GM23338 (cell line): ENCODE measurements at regions not wholly inside any gene's neighbourhood (a gene's known extent, or its start where the extent isn't known, plus 50 kb on each side); places are given as distances from the start of the nearest gene placed in this dataset.

Source experiments
- ATAC-seq: fragments of 200-7000 bp; cut with Tn5 transposase; 3 replicates; pipeline ENCODE4 v1.9.1; 2020
- DNase-seq: peaks from one replicate; pipeline ENCODE4 v3.0.0-alpha.2; 2015; ENCODE audit warnings: low spot score
- H2AFZ ChIP-seq: fragments of 200-600 bp; sonication (generic); 2 replicates; pipeline ENCODE4 v1.8.0; 2016; ENCODE audit warnings: antibody characterized with exemption, mild to moderate bottlenecking, moderate library complexity
- H3F3A ChIP-seq: fragments of 200-600 bp; sonication (generic); replicated peaks from 2 replicates; pipeline ENCODE4 v1.8.0; 2017; ENCODE audit warnings: antibody characterized with exemption, mixed run types, low read depth
- H3K27ac ChIP-seq: fragments of 200-600 bp; sonication (generic); 2 replicates; pipeline ENCODE4 v1.6.1; 2016; ENCODE audit warnings: low read depth
- H3K27me3 ChIP-seq: fragments of 200-600 bp; sonication (generic); 2 replicates; pipeline ENCODE4 v1.8.0; 2016; ENCODE audit warnings: mild to moderate bottlenecking, mixed run types, moderate library complexity; ENCODE audit not compliant: insufficient read depth
- H3K36me3 ChIP-seq: fragments of 200-600 bp; sonication (generic); 2 replicates; pipeline ENCODE4 v1.8.0; 2016; ENCODE audit warnings: mild to moderate bottlenecking; ENCODE audit not compliant: insufficient read depth
- H3K4me1 ChIP-seq: fragments of 200-600 bp; sonication (generic); 2 replicates; pipeline ENCODE4 v1.8.0; 2016; ENCODE audit warnings: mild to moderate bottlenecking, moderate library complexity; ENCODE audit not compliant: insufficient read depth
- H3K4me2 ChIP-seq: fragments of 200-600 bp; sonication (generic); 2 replicates; pipeline ENCODE4 v1.7.1; 2017; ENCODE audit warnings: mixed run types
- H3K4me3 ChIP-seq: fragments of 200-600 bp; sonication (generic); 2 replicates; pipeline ENCODE4 v1.6.1; 2016; ENCODE audit warnings: mixed run types
- H3K79me2 ChIP-seq: fragments of 200-600 bp; sonication (generic); replicated peaks from 2 replicates; pipeline ENCODE4 v1.8.0; 2017; ENCODE audit warnings: mild to moderate bottlenecking; ENCODE audit not compliant: insufficient read depth
- H3K9me2 ChIP-seq: fragments of 200-600 bp; sonication (generic); 2 replicates; pipeline ENCODE4 v1.8.0; 2017; ENCODE audit not compliant: insufficient read depth
- H4K20me1 ChIP-seq: fragments of 200-600 bp; sonication (generic); replicated peaks from 2 replicates; pipeline ENCODE4 v1.8.0; 2017; ENCODE audit warnings: mild to moderate bottlenecking; ENCODE audit not compliant: insufficient read depth
- H3K27ac Mint-ChIP-seq: 2 replicates; pipeline ENCODE4 v1.8.0; 2020; ENCODE audit warnings: inconsistent platforms, mild to moderate bottlenecking, moderate library complexity, mixed read lengths
- H3K27me3 Mint-ChIP-seq: 3 replicates; pipeline ENCODE4 v1.8.0; 2022; ENCODE audit warnings: low read depth, mild to moderate bottlenecking, moderate library complexity, mixed read lengths, inconsistent platforms; ENCODE audit not compliant: insufficient read depth, poor library complexity
- H3K36me3 Mint-ChIP-seq: 3 replicates; pipeline ENCODE4 v1.8.0; 2021; ENCODE audit warnings: low read depth, mild to moderate bottlenecking, inconsistent platforms, moderate library complexity, mixed read lengths
- H3K4me1 Mint-ChIP-seq: 3 replicates; pipeline ENCODE4 v1.8.0; 2020; ENCODE audit warnings: mild to moderate bottlenecking, inconsistent platforms, mixed read lengths
- H3K4me3 Mint-ChIP-seq: 3 replicates; pipeline ENCODE4 v1.8.0; 2021; ENCODE audit warnings: moderate library complexity, mild to moderate bottlenecking, inconsistent platforms, mixed read lengths
- H3K9me3 Mint-ChIP-seq: 3 replicates; pipeline ENCODE4 v1.8.0; 2020; ENCODE audit warnings: moderate library complexity, mild to moderate bottlenecking, inconsistent platforms, mixed read lengths
- CREB1 ChIP-seq: fragments of 250-450 bp; sonication (Bioruptor Pico); IDR thresholded peaks from 2 replicates; pipeline ENCODE4 v1.5.0; 2020; ENCODE audit warnings: low read depth, mild to moderate bottlenecking, moderate library complexity
- EZH2 ChIP-seq: fragments of 200-600 bp; sonication (generic); IDR thresholded peaks from one replicate; pipeline ENCODE4 v1.8.0; 2017; ENCODE audit warnings: antibody characterized with exemption, mild to moderate bottlenecking, low read depth; ENCODE audit not compliant: unreplicated experiment
- EZH2phosphoT487 ChIP-seq: fragments of 200-600 bp; sonication (generic); IDR thresholded peaks from one replicate; pipeline ENCODE4 v1.8.1; 2018; ENCODE audit warnings: antibody characterized with exemption; ENCODE audit not compliant: unreplicated experiment
- NANOG ChIP-seq: IDR thresholded peaks from 2 replicates; pipeline ENCODE4 v1.6.1; 2016; ENCODE audit warnings: antibody characterized with exemption, borderline replicate concordance
- STAT1 ChIP-seq: IDR thresholded peaks from one replicate; pipeline ENCODE4 v1.6.1; 2016; ENCODE audit warnings: antibody characterized with exemption; ENCODE audit not compliant: unreplicated experiment
- ZNF114 ChIP-seq: fragments of 250-450 bp; sonication (Bioruptor Pico); IDR thresholded peaks from 2 replicates; pipeline ENCODE4 v1.5.0; 2020; ENCODE audit warnings: mild to moderate bottlenecking, moderate library complexity
- ZNF331 ChIP-seq: fragments of 250-450 bp; sonication (Bioruptor Pico); IDR thresholded peaks from 2 replicates; pipeline ENCODE4 v1.5.0; 2020; ENCODE audit warnings: low read depth, mild to moderate bottlenecking, moderate library complexity
- TF ChIP-seq, protein P1 (sequence below), 2 experiments: fragments of 200-600 bp in 1 of 2; sonication (generic) in 1 of 2; conservative IDR thresholded peaks; 2 replicates each; pipeline versions ENCODE4 v1.5.1 to v1.6.1; 2016 to 2017; ENCODE audit warnings: antibody characterized with exemption in 2 of 2, low read depth in 2 of 2, mild to moderate bottlenecking in 2 of 2, moderate library complexity in 1 of 2
- TF ChIP-seq, protein P2 (sequence below): IDR thresholded peaks from 2 replicates; pipeline ENCODE4 v1.6.1; 2016; ENCODE audit warnings: antibody characterized with exemption
- TF ChIP-seq, protein P3 (sequence below): IDR thresholded peaks from one replicate; pipeline ENCODE4 v1.6.1; 2018; ENCODE audit warnings: antibody characterized with exemption; ENCODE audit not compliant: unreplicated experiment

DNA sequence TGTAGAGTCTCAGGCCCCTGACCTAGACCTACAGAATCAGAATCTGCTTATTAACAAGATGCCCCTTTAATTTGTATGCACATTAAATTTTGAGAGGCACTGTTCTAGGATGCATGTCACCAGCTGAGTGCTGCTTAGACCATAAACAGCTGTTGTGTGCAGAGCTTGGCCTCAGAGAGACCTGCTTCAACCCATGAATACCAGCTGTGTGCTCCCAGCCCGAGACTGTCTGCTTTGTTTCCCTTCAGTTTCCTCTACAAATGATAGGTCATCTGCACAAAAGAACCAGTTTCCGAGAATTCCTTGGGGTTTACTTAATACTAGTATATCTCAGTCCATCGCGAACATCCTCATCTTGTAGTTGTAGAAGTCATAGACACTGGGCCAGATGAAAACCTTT lies 158.5 kb upstream of the PFN2 start:
- TF ChIP-seq, protein P1, sequence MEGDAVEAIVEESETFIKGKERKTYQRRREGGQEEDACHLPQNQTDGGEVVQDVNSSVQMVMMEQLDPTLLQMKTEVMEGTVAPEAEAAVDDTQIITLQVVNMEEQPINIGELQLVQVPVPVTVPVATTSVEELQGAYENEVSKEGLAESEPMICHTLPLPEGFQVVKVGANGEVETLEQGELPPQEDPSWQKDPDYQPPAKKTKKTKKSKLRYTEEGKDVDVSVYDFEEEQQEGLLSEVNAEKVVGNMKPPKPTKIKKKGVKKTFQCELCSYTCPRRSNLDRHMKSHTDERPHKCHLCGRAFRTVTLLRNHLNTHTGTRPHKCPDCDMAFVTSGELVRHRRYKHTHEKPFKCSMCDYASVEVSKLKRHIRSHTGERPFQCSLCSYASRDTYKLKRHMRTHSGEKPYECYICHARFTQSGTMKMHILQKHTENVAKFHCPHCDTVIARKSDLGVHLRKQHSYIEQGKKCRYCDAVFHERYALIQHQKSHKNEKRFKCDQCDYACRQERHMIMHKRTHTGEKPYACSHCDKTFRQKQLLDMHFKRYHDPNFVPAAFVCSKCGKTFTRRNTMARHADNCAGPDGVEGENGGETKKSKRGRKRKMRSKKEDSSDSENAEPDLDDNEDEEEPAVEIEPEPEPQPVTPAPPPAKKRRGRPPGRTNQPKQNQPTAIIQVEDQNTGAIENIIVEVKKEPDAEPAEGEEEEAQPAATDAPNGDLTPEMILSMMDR (conservative IDR thresholded peaks at IDR 0.05; ENCODE audit: low read depth in 2 of 2), result no peak
- TF ChIP-seq EZH2 (no peak), EZH2phosphoT487 (no peak)
- Mint-ChIP-seq H3K4me3 (no peak overlapping the region), H3K27me3 (no peaks in the 10 kb centered on the region), H3K4me1 (peaks cover 34% of the 10 kb centered on the region), H3K36me3 (no peaks in the 10 kb centered on the region), H3K27ac (no peak overlapping the region), H3K9me3 (no peaks in the 10 kb centered on the region)
- no peaks in the 10 kb centered on the region; the same call in 1 of the 2 replicates for H3K36me3 ChIP-seq
- no peak overlapping the region for H2AFZ ChIP-seq
- H3K9me2 ChIP-seq, result peaks cover 19% of the 10 kb centered on the region
- no peak overlapping the region for H3K4me2 ChIP-seq
- no peak overlapping the region for H3K4me3 ChIP-seq
- peaks cover 21% of the 10 kb centered on the region for H3K4me1 ChIP-seq
- H3K27ac ChIP-seq, result no peak overlapping the region
- no peak for ATAC-seq
- no peak for DNase-seq
- no peaks in the 10 kb centered on the region for H4K20me1 ChIP-seq
- no peaks in the 10 kb centered on the region for H3K79me2 ChIP-seq
- no peaks in the 10 kb centered on the region for H3K27me3 ChIP-seq
- H3F3A ChIP-seq, result no peaks in the 10 kb centered on the region

DNA sequence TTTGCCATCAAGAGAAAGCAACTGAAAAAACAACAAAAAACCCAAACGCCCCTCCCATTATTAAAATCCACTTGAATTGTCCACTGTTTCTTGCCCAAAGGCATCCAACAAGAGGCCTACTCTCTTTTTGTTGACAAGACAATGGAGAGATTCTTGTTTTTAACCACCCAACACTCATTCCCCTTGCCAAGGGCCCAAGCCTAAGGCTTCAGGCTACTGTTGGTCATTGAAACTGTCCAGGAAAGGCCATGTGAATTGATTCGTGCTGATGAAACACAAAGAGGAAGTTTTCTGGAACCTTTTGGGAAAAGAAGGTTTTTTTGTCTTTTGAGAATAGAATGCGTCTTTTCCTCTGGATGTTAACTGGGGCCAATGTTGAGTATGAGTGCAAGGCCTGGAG lies 157.4 kb upstream of the PFN2 start:
- no peaks in the 10 kb centered on the region for H3K27me3 Mint-ChIP-seq
- H3K4me3 Mint-ChIP-seq, result no peak overlapping the region
- Histone ChIP-seq H2AFZ (no peak overlapping the region; the same call in 1 of the 2 replicates), H3K9me2 (peaks cover 19% of the 10 kb centered on the region), H3F3A (no peaks in the 10 kb centered on the region), H3K4me1 (peaks cover 21% of the 10 kb centered on the region), H3K36me3 (no peaks in the 10 kb centered on the region), H4K20me1 (no peaks in the 10 kb centered on the region), H3K27me3 (no peaks in the 10 kb centered on the region), H3K27ac (no peak overlapping the region), H3K79me2 (no peaks in the 10 kb centered on the region), H3K4me3 (no peak overlapping the region), H3K4me2 (no peak overlapping the region)
- H3K36me3 Mint-ChIP-seq, result no peaks in the 10 kb centered on the region
- H3K4me1 Mint-ChIP-seq, result peaks cover 34% of the 10 kb centered on the region
- no peaks in the 10 kb centered on the region for H3K9me3 Mint-ChIP-seq
- no peak for ATAC-seq
- no peak overlapping the region for H3K27ac Mint-ChIP-seq
- no peak for DNase-seq
- TF ChIP-seq, protein P2, sequence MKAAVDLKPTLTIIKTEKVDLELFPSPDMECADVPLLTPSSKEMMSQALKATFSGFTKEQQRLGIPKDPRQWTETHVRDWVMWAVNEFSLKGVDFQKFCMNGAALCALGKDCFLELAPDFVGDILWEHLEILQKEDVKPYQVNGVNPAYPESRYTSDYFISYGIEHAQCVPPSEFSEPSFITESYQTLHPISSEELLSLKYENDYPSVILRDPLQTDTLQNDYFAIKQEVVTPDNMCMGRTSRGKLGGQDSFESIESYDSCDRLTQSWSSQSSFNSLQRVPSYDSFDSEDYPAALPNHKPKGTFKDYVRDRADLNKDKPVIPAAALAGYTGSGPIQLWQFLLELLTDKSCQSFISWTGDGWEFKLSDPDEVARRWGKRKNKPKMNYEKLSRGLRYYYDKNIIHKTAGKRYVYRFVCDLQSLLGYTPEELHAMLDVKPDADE, result no peak
- TF ChIP-seq CREB1 (CRISPR knock-in tag) (no peak), STAT1 (no peak), EZH2phosphoT487 (no peak), EZH2 (no peak), NANOG (no peak)

DNA sequence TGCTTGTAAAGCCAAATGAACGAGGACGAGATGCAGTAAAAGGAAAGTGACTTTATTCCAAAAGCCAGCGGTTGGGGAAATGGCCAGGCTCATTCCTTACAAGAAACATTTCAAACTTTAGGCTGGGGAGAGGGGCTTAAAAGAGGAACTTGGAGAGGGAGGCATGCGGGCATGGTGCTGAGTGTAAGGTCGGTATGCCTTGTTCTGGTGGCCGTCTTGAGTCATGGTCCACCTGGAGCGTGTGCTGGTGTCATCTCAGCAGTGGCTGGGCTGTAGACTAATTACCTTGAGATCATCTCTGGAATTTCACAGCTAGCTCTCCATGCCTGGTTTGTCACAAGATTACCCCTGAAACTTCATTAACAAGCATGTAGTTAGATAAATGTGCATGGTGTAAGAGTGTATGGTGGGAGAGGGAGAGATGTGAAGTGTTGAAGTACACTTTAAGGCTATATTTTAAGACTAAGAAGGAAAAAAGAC lies 156.4 kb upstream of the PFN2 start:
- peaks cover 20% of the 10 kb centered on the region for H3K4me1 ChIP-seq
- ATAC-seq (no peak), DNase-seq (no peak)
- H3K27ac Mint-ChIP-seq, result no peak overlapping the region
- H3K79me2 ChIP-seq, result no peaks in the 10 kb centered on the region
- H3K9me3 Mint-ChIP-seq, result no peaks in the 10 kb centered on the region
- H3K36me3 Mint-ChIP-seq, result no peaks in the 10 kb centered on the region
- H3K4me3 Mint-ChIP-seq, result no peak overlapping the region
- no peaks in the 10 kb centered on the region for H3K27me3 ChIP-seq
- no peak overlapping the region for H3K4me3 ChIP-seq
- H3K36me3 ChIP-seq, result no peaks in the 10 kb centered on the region
- no peaks in the 10 kb centered on the region for H4K20me1 ChIP-seq
- no peak overlapping the region for H3K27ac ChIP-seq
- H3K4me1 Mint-ChIP-seq, result peaks cover 28% of the 10 kb centered on the region
- peaks cover 15% of the 10 kb centered on the region for H3K9me2 ChIP-seq
- H3K4me2 ChIP-seq, result no peak overlapping the region
- H2AFZ ChIP-seq, result peak overlapping the region; percentile 64; the same call in 1 of the 2 replicates
- H3K27me3 Mint-ChIP-seq, result no peaks in the 10 kb centered on the region
- no peaks in the 10 kb centered on the region for H3F3A ChIP-seq
- TF ChIP-seq CREB1 (CRISPR knock-in tag) (no peak), ZNF114 (CRISPR knock-in tag) (no peak), ZNF331 (CRISPR knock-in tag) (no peak)
- TF ChIP-seq, protein P3, sequence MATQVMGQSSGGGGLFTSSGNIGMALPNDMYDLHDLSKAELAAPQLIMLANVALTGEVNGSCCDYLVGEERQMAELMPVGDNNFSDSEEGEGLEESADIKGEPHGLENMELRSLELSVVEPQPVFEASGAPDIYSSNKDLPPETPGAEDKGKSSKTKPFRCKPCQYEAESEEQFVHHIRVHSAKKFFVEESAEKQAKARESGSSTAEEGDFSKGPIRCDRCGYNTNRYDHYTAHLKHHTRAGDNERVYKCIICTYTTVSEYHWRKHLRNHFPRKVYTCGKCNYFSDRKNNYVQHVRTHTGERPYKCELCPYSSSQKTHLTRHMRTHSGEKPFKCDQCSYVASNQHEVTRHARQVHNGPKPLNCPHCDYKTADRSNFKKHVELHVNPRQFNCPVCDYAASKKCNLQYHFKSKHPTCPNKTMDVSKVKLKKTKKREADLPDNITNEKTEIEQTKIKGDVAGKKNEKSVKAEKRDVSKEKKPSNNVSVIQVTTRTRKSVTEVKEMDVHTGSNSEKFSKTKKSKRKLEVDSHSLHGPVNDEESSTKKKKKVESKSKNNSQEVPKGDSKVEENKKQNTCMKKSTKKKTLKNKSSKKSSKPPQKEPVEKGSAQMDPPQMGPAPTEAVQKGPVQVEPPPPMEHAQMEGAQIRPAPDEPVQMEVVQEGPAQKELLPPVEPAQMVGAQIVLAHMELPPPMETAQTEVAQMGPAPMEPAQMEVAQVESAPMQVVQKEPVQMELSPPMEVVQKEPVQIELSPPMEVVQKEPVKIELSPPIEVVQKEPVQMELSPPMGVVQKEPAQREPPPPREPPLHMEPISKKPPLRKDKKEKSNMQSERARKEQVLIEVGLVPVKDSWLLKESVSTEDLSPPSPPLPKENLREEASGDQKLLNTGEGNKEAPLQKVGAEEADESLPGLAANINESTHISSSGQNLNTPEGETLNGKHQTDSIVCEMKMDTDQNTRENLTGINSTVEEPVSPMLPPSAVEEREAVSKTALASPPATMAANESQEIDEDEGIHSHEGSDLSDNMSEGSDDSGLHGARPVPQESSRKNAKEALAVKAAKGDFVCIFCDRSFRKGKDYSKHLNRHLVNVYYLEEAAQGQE, result no peak
- TF ChIP-seq, protein P2, result no peak
